ENCODE measurements at regions not wholly inside any gene's neighbourhood (a gene's known extent, or its start where the extent isn't known, plus 50 kb on each side); places are given as distances from the start of the nearest gene placed in this dataset.

DNA sequence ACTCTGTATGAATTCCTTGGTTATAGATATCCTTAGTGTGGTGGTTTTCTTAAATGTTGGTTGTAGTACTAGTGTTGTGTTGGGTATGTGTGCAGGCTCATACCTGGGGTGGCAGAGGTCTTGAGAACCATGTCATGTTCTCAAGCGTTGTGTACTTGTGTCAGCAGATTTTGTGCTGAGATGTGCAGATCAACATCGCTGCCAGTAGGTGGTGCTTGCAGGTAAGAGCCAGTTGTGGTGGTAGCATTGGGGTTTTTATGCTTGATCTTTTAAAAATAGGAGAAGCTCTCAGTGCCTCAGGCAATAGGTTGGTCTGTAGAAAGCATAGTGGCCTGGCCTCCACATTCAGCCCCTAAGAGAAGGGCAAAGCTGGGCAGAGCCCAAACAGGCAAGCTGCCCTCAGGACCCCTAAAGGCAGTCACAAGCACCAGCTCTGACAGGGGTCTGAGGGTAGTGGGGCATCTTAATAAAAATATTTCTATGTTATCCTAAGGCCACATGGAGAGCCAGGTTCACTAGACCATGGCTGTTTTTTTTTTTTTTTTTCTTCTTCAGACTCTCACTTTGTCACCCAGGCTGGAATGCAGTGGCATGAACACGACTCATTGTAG is 164.0 kb downstream of the IL20RB start:
- TF ChIP-seq POLR2A (IDR thresholded peaks at IDR 0.05; ENCODE audit: low read depth, low read length) (no peak), TAF1 (IDR thresholded peaks at IDR 0.05; ENCODE audit: low read depth, low read length) (no peak), POLR2AphosphoS5 (IDR thresholded peaks at IDR 0.05; ENCODE audit: low read depth, low read length) (no peak)
